Endothelial cell of umbilical vein (primary cell): ENCODE measurements at regions not wholly inside any gene's neighbourhood (a gene's known extent, or its start where the extent isn't known, plus 50 kb on each side); places are given as distances from the start of the nearest gene placed in this dataset.

Experiments used
- BruUV-seq: library from RNA; stranded (reverse); fragments of 400-500 nt; replicated peaks from 2 replicates; lab custom pipeline; 2021; lab: Mats Ljungman, UMichigan
- CTCF ChIA-PET: fragments of 300-600, 350-600 bp; sonication (Branson Sonifier 250); formaldehyde crosslinking; loops from one replicate; lab custom pipeline; 2021; ENCODE audit warnings: antibody characterized with exemption, inconsistent platforms; lab: Charles Lee
- POLR2A ChIA-PET: fragments of 300-600, 350-600 bp; sonication (Branson Sonifier 250); formaldehyde crosslinking; loops from one replicate; lab custom pipeline; 2021; ENCODE audit warnings: antibody characterized with exemption, inconsistent platforms; lab: Charles Lee
- DNase-seq: peaks from one replicate; pipeline ENCODE4 v3.0.0-alpha.2; 2011; ENCODE audit warnings: low read depth, low spot score
- FAIRE-seq: peaks from 2 replicates; lab custom pipeline; 2011; peaks lifted over from hg19 to GRCh38; lab: Jason Lieb, UNC
- H2AFZ ChIP-seq: 2 replicates; pipeline ENCODE4 v1.6.0; 2012; ENCODE audit warnings: low read depth, low read length, control low read depth, inconsistent platforms
- H3K27ac ChIP-seq: 2 replicates; pipeline ENCODE4 v1.5.1; 2011; ENCODE audit warnings: low read depth, mild to moderate bottlenecking, control low read depth, low read length, moderate library complexity; ENCODE audit not compliant: insufficient read depth
- H3K27me3 ChIP-seq, 2 experiments: 2 replicates each; pipeline versions ENCODE4 v1.6.0 to v1.6.1; 2011; ENCODE audit warnings: low read length in 2 of 2, mixed read lengths in 1 of 2; ENCODE audit not compliant: control insufficient read depth in 2 of 2, insufficient read depth in 2 of 2
- H3K36me3 ChIP-seq, 2 experiments: 2 replicates in 1 of 2; 3 replicates in 1 of 2; pipeline ENCODE4 v1.5.1; 2011; ENCODE audit warnings: low read length in 2 of 2, mild to moderate bottlenecking in 1 of 2, moderate library complexity in 1 of 2; ENCODE audit not compliant: control insufficient read depth in 2 of 2, insufficient read depth in 2 of 2; ENCODE audit errors: extremely low read depth in 1 of 2
- H3K4me1 ChIP-seq: 3 replicates; pipeline ENCODE4 v1.5.1; 2011; ENCODE audit warnings: mild to moderate bottlenecking, low read length; ENCODE audit not compliant: control insufficient read depth, insufficient read depth; ENCODE audit errors: extremely low read depth
- H3K4me2 ChIP-seq: 2 replicates; pipeline ENCODE4 v1.6.1; 2011; ENCODE audit warnings: low read length, control low read depth, mixed read lengths; ENCODE audit not compliant: insufficient read depth
- H3K4me3 ChIP-seq, 3 experiments: fragments of 200-600 bp in 1 of 3; sonication (generic), shearing (Covaris generic) in 1 of 3; replicated peaks in 1 of 3; 2 replicates each; pipeline ENCODE4 v1.5.1; 2011 to 2016; ENCODE audit warnings: control low read depth in 3 of 3, low read length in 3 of 3, mild to moderate bottlenecking in 2 of 3, inconsistent platforms in 1 of 3, low read depth in 1 of 3, moderate library complexity in 1 of 3; ENCODE audit not compliant: insufficient read depth in 1 of 3
- H3K79me2 ChIP-seq: 2 replicates; pipeline ENCODE4 v1.6.0; 2012; ENCODE audit warnings: low read length, inconsistent platforms; ENCODE audit not compliant: control insufficient read depth, insufficient read depth
- H3K9ac ChIP-seq: replicated peaks from 2 replicates; pipeline ENCODE3; 2011; ENCODE audit warnings: low read length, control low read depth; ENCODE audit not compliant: insufficient read depth; ENCODE audit errors: extremely low read depth
- H3K9me1 ChIP-seq: replicated peaks from 3 replicates; pipeline ENCODE4 v1.6.0; 2011; ENCODE audit warnings: mild to moderate bottlenecking, low read length; ENCODE audit not compliant: control insufficient read depth, insufficient read depth; ENCODE audit errors: extremely low read depth
- H3K9me3 ChIP-seq: replicated peaks from 2 replicates; pipeline ENCODE4 v1.5.1; 2012; ENCODE audit warnings: low read length, inconsistent platforms; ENCODE audit not compliant: control insufficient read depth, insufficient read depth
- H4K20me1 ChIP-seq: replicated peaks from 2 replicates; pipeline ENCODE3; 2011; ENCODE audit warnings: mild to moderate bottlenecking, low read length; ENCODE audit not compliant: control insufficient read depth, insufficient read depth; ENCODE audit errors: extremely low read depth
- EZH2 ChIP-seq: IDR thresholded peaks from 2 replicates; pipeline ENCODE4 v1.6.1; 2012; ENCODE audit warnings: borderline replicate concordance, low read depth, mild to moderate bottlenecking, moderate library complexity, low read length, inconsistent platforms; ENCODE audit not compliant: severe bottlenecking
- FOS ChIP-seq: IDR thresholded peaks from 2 replicates; pipeline ENCODE4 v1.6.1; 2011; ENCODE audit warnings: mild to moderate bottlenecking, low read length, moderate library complexity, borderline replicate concordance; ENCODE audit not compliant: insufficient read depth
- GATA2 ChIP-seq: IDR thresholded peaks from 2 replicates; pipeline ENCODE4 v1.7.0; 2011; ENCODE audit warnings: low read depth, mild to moderate bottlenecking, moderate library complexity, mixed read lengths, low read length; ENCODE audit not compliant: insufficient read length, insufficient read depth
- JUN ChIP-seq: IDR thresholded peaks from 2 replicates; pipeline ENCODE4 v1.6.1; 2011; ENCODE audit warnings: borderline replicate concordance, low read depth; ENCODE audit not compliant: insufficient read length, insufficient read depth
- MAX ChIP-seq: IDR thresholded peaks from 2 replicates; pipeline ENCODE4 v1.6.1; 2011; ENCODE audit not compliant: insufficient read depth, insufficient read length
- MYC ChIP-seq: IDR thresholded peaks from one replicate; pipeline ENCODE4 v1.6.1; 2011; ENCODE audit warnings: mild to moderate bottlenecking, low read depth, low read length
- POLR2A ChIP-seq: IDR thresholded peaks from 2 replicates; pipeline ENCODE4 v1.6.1; 2012; ENCODE audit warnings: low read depth, mild to moderate bottlenecking, control low read depth, low read length
- POLR2AphosphoS5 ChIP-seq: IDR thresholded peaks from 2 replicates; pipeline ENCODE4 v1.6.1; 2012; ENCODE audit warnings: low read depth, mild to moderate bottlenecking, control low read depth, low read length, moderate library complexity; ENCODE audit not compliant: insufficient read depth
- dilution Hi-C: fragments of 300-500 bp; cut with MboI; formaldehyde crosslinking; loops from one replicate; pipeline ENCODE4 v1.15.0; 2019; ENCODE audit warnings: low sequenced_read_pairs; ENCODE audit not compliant: extremely low pct_ligation_motif_present
- intact Hi-C: fragments of 100-400 bp; cut with micrococcal nuclease; formaldehyde crosslinking; loops from one replicate; pipeline ENCODE4 v1.10.0; 2022
- TF ChIP-seq, protein P1 (sequence below), 2 donors: IDR thresholded peaks; 1 replicate in 1 of 2; 2 replicates in 1 of 2; pipeline ENCODE4 v1.5.1; 2011; ENCODE audit warnings: low read length in 2 of 2, mild to moderate bottlenecking in 2 of 2, moderate library complexity in 2 of 2, control low read depth in 1 of 2, inconsistent platforms in 1 of 2, low read depth in 1 of 2; ENCODE audit not compliant: insufficient read depth in 1 of 2; ENCODE audit errors: extremely low read depth in 1 of 2

GRCh38 chr18:29882620-29883019, 1159.9 kb downstream of the DSC3 start:
- dilution Hi-C loops: no loop called here
- H3K9me1 ChIP-seq: no peaks in the 10 kb centered on the region
- no peak overlapping the region for H3K9ac ChIP-seq
- no peak overlapping the region for H3K27ac ChIP-seq
- no TSS peak for BruUV-seq
- no peaks in the 10 kb centered on the region for H3K27me3 ChIP-seq
- no peaks in the 10 kb centered on the region for H3K9me3 ChIP-seq
- TF ChIP-seq GATA2: no peak
- no peak for TF ChIP-seq EZH2
- TF ChIP-seq MYC: no peak
- no peak for TF ChIP-seq POLR2A
- no peak for TF ChIP-seq POLR2AphosphoS5
- TF ChIP-seq JUN: no peak
- TF ChIP-seq MAX: no peak
- TF ChIP-seq FOS: no peak
- TF ChIP-seq, protein P1, sequence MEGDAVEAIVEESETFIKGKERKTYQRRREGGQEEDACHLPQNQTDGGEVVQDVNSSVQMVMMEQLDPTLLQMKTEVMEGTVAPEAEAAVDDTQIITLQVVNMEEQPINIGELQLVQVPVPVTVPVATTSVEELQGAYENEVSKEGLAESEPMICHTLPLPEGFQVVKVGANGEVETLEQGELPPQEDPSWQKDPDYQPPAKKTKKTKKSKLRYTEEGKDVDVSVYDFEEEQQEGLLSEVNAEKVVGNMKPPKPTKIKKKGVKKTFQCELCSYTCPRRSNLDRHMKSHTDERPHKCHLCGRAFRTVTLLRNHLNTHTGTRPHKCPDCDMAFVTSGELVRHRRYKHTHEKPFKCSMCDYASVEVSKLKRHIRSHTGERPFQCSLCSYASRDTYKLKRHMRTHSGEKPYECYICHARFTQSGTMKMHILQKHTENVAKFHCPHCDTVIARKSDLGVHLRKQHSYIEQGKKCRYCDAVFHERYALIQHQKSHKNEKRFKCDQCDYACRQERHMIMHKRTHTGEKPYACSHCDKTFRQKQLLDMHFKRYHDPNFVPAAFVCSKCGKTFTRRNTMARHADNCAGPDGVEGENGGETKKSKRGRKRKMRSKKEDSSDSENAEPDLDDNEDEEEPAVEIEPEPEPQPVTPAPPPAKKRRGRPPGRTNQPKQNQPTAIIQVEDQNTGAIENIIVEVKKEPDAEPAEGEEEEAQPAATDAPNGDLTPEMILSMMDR (IDR thresholded peaks at IDR 0.05; ENCODE audit: extremely low read depth in 1 of 2, insufficient read depth in 1 of 2, low read depth in 1 of 2, low read length in 2 of 2): no peak
- DNase-seq: no peak
- no peaks in the 10 kb centered on the region for H3K4me1 ChIP-seq
- no peaks in the 10 kb centered on the region for H3K36me3 ChIP-seq
- ChIA-PET CTCF (no interaction called here), POLR2A (no interaction called here)
- no peaks in the 10 kb centered on the region for H3K79me2 ChIP-seq
- intact Hi-C loops: no loop called here
- no peak overlapping the region for H3K4me3 ChIP-seq
- H2AFZ ChIP-seq: no peak overlapping the region
- no peaks in the 10 kb centered on the region for H4K20me1 ChIP-seq
- H3K4me2 ChIP-seq: no peak overlapping the region
- FAIRE-seq: no peak
